SU-DHL-6 (cell line): ENCODE measurements at regions not wholly inside any gene's neighbourhood (a gene's known extent, or its start where the extent isn't known, plus 50 kb on each side); places are given as distances from the start of the nearest gene placed in this dataset.

ENCODE experiments used
- H2AFZ ChIP-seq: fragments of 200-600 bp; sonication (generic); 2 replicates; pipeline ENCODE4 v1.6.1; 2014; ENCODE audit warnings: low read depth, mild to moderate bottlenecking, moderate library complexity, mixed read lengths, antibody characterized with exemption, low read length; ENCODE audit not compliant: severe bottlenecking
- H3F3A ChIP-seq: fragments of 200-600 bp; shearing (Covaris generic); 2 replicates; pipeline ENCODE4 v1.6.0; 2016; ENCODE audit warnings: antibody characterized with exemption, mild to moderate bottlenecking; ENCODE audit not compliant: insufficient read depth
- H3K27ac ChIP-seq: fragments of 200-600 bp; sonication (generic); 2 replicates; pipeline ENCODE4 v1.5.1; 2016; ENCODE audit warnings: low read depth, mild to moderate bottlenecking, low read length, moderate library complexity, mixed read lengths
- H3K27me3 ChIP-seq: fragments of 200-600 bp; sonication (generic), shearing (Covaris generic); 2 replicates; pipeline ENCODE4 v1.6.0; 2014; ENCODE audit warnings: mild to moderate bottlenecking, low read length
- H3K36me3 ChIP-seq: fragments of 200-600 bp; sonication (generic); 2 replicates; pipeline ENCODE4 v1.6.1; 2014; ENCODE audit warnings: mild to moderate bottlenecking, low read length, mixed read lengths
- H3K4me2 ChIP-seq: fragments of 300-600, 200-600 bp; shearing (Covaris generic), sonication (generic); 2 replicates; pipeline ENCODE4 v1.6.0; 2014; ENCODE audit warnings: low read length, low read depth, mild to moderate bottlenecking; ENCODE audit not compliant: poor library complexity, severe bottlenecking
- H3K4me3 ChIP-seq: fragments of 200-600 bp; sonication (generic); 2 replicates; pipeline ENCODE4 v1.5.1; 2014; ENCODE audit warnings: antibody characterized with exemption, low read length, mild to moderate bottlenecking, mixed read lengths; ENCODE audit not compliant: insufficient read depth, poor library complexity, severe bottlenecking
- H3K79me2 ChIP-seq: fragments of 200-600 bp; sonication (generic); 2 replicates; pipeline ENCODE4 v1.6.1; 2014; ENCODE audit warnings: mild to moderate bottlenecking, low read length, moderate library complexity; ENCODE audit not compliant: insufficient read depth
- H3K9ac ChIP-seq: fragments of 200-600 bp; sonication (generic); 2 replicates; pipeline ENCODE4 v1.7.0; 2014; ENCODE audit warnings: mild to moderate bottlenecking, low read length
- H3K9me2 ChIP-seq: fragments of 200-600 bp; sonication (generic); replicated peaks from 2 replicates; pipeline ENCODE4 v1.6.1; 2014; ENCODE audit warnings: low read length; ENCODE audit not compliant: insufficient read depth
- H3K9me3 ChIP-seq: fragments of 200-600 bp; sonication (generic); 2 replicates; pipeline ENCODE4 v1.6.1; 2014; ENCODE audit warnings: low read length, mixed read lengths; ENCODE audit not compliant: insufficient read depth
- H4K20me1 ChIP-seq: fragments of 200-600 bp; sonication (generic); 2 replicates; pipeline ENCODE4 v1.6.1; 2014; ENCODE audit warnings: low read depth, mild to moderate bottlenecking, antibody characterized with exemption, low read length, moderate library complexity, mixed read lengths
- CTCF ChIP-seq: fragments of 200-600 bp; sonication (generic); IDR thresholded peaks from one replicate; pipeline ENCODE4 v1.5.1; 2017; ENCODE audit warnings: antibody characterized with exemption, mild to moderate bottlenecking, low read length, moderate library complexity; ENCODE audit not compliant: insufficient read depth, poor library complexity, severe bottlenecking
- EZH2phosphoT487 ChIP-seq: fragments of 200-600 bp; sonication (generic), shearing (Covaris generic); conservative IDR thresholded peaks from 2 replicates; pipeline ENCODE4 v1.6.1; 2018; ENCODE audit warnings: mild to moderate bottlenecking, antibody characterized with exemption, low read length, moderate library complexity, mixed read lengths

- TF ChIP-seq CTCF (no peak), EZH2phosphoT487 (no peak)
- Histone ChIP-seq H3K79me2 (no peaks in the 10 kb centered on the region), H4K20me1 (no peaks in the 10 kb centered on the region), H3K9ac (no peak overlapping the region), H3K27ac (no peak overlapping the region), H3K9me3 (no peaks in the 10 kb centered on the region), H3K27me3 (no peaks in the 10 kb centered on the region; the same call in 1 of the 2 replicates), H3F3A (no peaks in the 10 kb centered on the region), H3K4me2 (no peak overlapping the region), H3K36me3 (no peaks in the 10 kb centered on the region), H2AFZ (no peak overlapping the region), H3K4me3 (no peak overlapping the region), H3K9me2 (no peaks in the 10 kb centered on the region)
Observed at GRCh38 chr14:83128783-83129182, 1595.1 kb upstream of the SEL1L start.

- Histone ChIP-seq H2AFZ (no peak overlapping the region), H3K4me3 (no peak overlapping the region), H3K27me3 (no peaks in the 10 kb centered on the region; the same call in 1 of the 2 replicates), H3K9me2 (no peaks in the 10 kb centered on the region), H3F3A (no peaks in the 10 kb centered on the region), H3K27ac (no peak overlapping the region), H3K9ac (no peak overlapping the region), H3K4me2 (no peak overlapping the region), H4K20me1 (no peaks in the 10 kb centered on the region), H3K79me2 (no peaks in the 10 kb centered on the region), H3K36me3 (no peaks in the 10 kb centered on the region), H3K9me3 (no peaks in the 10 kb centered on the region)
- TF ChIP-seq CTCF: no peak
- TF ChIP-seq EZH2phosphoT487: no peak
Observed at GRCh38 chr14:83129496-83129895, 1595.8 kb upstream of the SEL1L start.

GRCh38 chr14:83133981-83134645 lies 1600.5 kb upstream of the SEL1L start:
- no peak overlapping the region for H3K4me3 ChIP-seq
- H2AFZ ChIP-seq: no peak overlapping the region
- no peaks in the 10 kb centered on the region for H3K9me3 ChIP-seq
- no peak overlapping the region for H3K9ac ChIP-seq
- H3K4me2 ChIP-seq: no peak overlapping the region
- no peaks in the 10 kb centered on the region for H3F3A ChIP-seq
- no peaks in the 10 kb centered on the region for H3K79me2 ChIP-seq
- no peaks in the 10 kb centered on the region for H4K20me1 ChIP-seq
- H3K36me3 ChIP-seq: no peaks in the 10 kb centered on the region
- no peaks in the 10 kb centered on the region for H3K9me2 ChIP-seq
- no peaks in the 10 kb centered on the region; the same call in 1 of the 2 replicates for H3K27me3 ChIP-seq
- H3K27ac ChIP-seq: no peak overlapping the region
- no peak for TF ChIP-seq EZH2phosphoT487
- TF ChIP-seq CTCF: no peak
